H7 (cell line): ENCODE measurements at regions not wholly inside any gene's neighbourhood (a gene's known extent, or its start where the extent isn't known, plus 50 kb on each side); places are given as distances from the start of the nearest gene placed in this dataset.

Source experiments
- DNase-seq: peaks from one replicate; pipeline ENCODE4 v3.0.0; 2012
- H3K27me3 ChIP-seq: 2 replicates; pipeline ENCODE4 v1.6.0; 2011; ENCODE audit warnings: mild to moderate bottlenecking, low read length; ENCODE audit not compliant: control insufficient read depth, insufficient read depth
- H3K36me3 ChIP-seq: replicated peaks from 2 replicates; pipeline ENCODE4 v1.5.1; 2011; ENCODE audit warnings: low read length; ENCODE audit not compliant: control insufficient read depth, insufficient read depth
- H3K4me3 ChIP-seq: 2 replicates; pipeline ENCODE4 v1.5.1; 2011; ENCODE audit warnings: low read depth, mild to moderate bottlenecking, control low read depth, low read length, moderate library complexity; ENCODE audit not compliant: insufficient read depth

DNA sequence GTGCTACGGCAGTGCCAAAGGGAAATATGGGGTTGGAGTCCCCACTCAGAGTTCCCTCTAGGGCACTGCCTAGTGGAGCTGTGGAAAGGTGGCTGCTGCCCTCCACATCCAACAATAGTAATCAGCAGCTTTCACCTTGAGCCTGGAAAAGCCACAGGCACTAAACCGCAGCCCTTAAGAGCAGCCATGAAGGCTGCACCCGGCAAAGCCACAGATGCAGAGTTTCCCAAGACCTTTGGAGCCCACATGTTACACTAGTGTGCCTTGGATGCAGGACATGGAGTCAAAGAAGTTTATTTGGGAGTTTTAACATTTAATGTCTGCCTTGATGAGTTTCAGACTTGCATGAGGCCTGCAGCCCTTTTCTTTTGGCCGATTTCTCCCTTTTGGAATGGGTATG lies 91.4 kb upstream of the HSF2 start:
- Histone ChIP-seq H3K4me3 (no peak overlapping the region), H3K36me3 (no peaks in the 10 kb centered on the region), H3K27me3 (no peaks in the 10 kb centered on the region)
- no peak for DNase-seq

DNA sequence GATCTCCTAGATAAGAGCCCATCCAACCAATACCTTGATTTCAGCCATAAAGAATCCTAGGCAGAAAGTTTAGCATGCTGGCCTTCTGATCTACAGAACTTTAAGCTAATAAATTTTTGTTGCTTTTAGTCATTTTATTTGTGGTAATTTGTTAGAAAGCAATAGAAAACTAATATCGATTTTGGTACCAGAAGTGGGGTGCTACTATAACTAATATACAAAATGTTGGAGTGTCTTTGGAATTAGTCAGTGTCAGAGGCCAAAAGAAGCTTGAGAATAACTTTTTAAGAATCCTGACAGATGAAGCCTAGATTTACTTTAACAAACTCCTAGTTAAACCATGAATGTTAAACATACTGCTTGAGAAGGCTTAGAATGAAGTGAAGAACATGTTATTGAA lies 83.6 kb upstream of the HSF2 start:
- no peak for DNase-seq
- no peaks in the 10 kb centered on the region for H3K27me3 ChIP-seq

DNA sequence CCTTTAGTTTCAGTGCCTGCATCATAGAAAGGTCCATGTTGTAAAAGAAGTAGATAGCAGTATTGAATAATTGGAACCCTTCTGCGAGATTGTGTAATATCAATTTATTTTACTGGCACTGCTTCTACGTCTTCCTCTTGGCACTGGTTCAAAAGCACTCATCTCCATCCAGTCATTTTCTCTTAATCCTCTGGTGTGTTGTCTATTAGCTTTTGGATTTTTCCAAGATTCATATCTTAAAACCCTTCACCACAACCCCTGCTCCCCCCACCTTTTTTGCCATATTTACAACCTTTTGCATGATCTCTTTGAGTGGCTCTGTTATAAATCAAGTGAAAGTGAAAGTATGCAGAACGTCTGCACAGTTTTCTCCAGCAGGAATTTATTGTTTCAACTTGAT lies 76.6 kb upstream of the HSF2 start:
- no peak overlapping the region for H3K4me3 ChIP-seq
- H3K36me3 ChIP-seq: no peaks in the 10 kb centered on the region
- H3K27me3 ChIP-seq: no peaks in the 10 kb centered on the region
- no peak for DNase-seq

More for the DNA sequence above, 83.6 kb upstream of the HSF2 start:
- Histone ChIP-seq H3K4me3 (no peak overlapping the region), H3K36me3 (no peaks in the 10 kb centered on the region)

DNA sequence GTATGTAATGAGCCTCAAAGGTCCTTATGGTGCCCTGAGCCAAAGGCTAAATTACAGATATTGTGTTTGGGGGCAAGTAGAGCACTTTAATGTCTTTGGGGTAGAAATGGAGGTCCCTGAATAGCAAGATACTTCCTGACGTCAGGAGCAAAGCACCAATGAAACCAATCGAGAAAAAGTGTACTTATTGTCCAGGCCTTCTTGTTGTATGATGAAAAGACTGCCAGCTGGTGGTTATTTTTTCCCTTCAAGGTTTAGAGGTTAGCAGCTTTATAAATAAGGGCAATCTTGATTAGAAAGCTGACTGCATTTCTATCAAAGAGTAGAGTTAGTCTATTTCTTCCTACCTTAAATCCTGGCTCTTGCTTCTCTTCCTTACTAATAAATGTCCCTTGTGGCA lies 76.1 kb upstream of the HSF2 start:
- no peak for DNase-seq
- Histone ChIP-seq H3K4me3 (no peak overlapping the region), H3K27me3 (no peaks in the 10 kb centered on the region), H3K36me3 (no peaks in the 10 kb centered on the region)

DNA sequence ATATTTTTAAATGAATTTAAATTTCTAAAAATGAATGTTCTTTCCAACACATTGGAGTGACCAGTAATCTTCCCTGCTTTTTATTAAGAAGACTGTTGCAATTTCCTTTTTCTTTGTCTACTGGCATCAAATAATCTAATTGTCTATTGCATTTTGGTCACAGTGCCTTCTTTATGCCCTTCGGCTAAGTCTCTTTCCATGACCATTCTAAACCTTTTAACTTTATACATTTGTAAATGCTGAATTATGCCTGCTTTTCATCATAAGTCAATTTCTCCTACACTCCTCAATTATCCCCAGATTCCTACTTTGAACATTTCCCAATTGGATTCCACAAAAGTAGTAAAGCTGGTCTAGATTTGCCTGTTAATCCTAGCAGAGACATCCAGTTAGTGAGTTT lies 69.1 kb upstream of the HSF2 start:
- no peak for DNase-seq
- Histone ChIP-seq H3K4me3 (no peak overlapping the region), H3K27me3 (no peaks in the 10 kb centered on the region), H3K36me3 (no peaks in the 10 kb centered on the region)

DNA sequence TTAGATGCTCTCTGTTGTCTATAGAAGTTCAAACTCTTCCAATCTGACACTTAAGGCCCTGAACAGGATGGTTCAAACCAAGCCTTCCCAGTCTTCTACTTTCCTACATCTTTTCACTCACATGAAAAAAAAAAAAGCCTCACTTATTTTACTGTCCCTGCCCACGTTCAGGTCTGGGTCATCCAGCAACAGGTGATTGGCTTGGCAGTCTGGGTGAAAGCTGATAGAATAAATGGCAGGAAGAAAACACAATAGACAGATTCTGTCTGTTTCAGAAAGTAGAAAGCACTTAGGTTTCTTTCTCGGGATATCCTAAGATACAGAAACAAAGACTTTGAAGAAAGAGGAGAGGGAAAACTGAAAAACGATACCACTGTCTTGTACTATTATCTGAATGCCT lies 61.8 kb upstream of the HSF2 start:
- Histone ChIP-seq H3K36me3 (no peaks in the 10 kb centered on the region), H3K4me3 (no peak overlapping the region), H3K27me3 (no peaks in the 10 kb centered on the region)
- no peak for DNase-seq

DNA sequence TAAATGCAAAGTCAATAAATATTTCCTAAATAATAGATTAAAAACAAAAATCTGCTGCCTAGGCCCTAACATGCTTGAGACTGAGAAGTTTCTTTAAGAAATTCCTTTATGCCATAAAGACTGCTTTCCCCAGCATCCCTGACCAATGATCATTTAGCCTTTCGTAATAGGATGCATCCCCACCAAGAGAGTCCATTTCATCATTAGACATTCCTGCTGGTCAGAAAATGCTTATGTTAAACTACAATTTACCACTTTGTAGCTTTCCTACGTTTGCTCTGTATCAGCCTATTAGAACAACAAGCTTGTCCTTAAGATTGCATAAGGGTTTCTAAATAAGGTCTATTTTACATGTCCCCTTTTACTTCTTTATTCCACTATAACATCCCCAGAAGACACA lies 59.8 kb upstream of the HSF2 start:
- no peaks in the 10 kb centered on the region for H3K36me3 ChIP-seq
- DNase-seq: no peak
- no peaks in the 10 kb centered on the region for H3K27me3 ChIP-seq
- H3K4me3 ChIP-seq: no peak overlapping the region

DNA sequence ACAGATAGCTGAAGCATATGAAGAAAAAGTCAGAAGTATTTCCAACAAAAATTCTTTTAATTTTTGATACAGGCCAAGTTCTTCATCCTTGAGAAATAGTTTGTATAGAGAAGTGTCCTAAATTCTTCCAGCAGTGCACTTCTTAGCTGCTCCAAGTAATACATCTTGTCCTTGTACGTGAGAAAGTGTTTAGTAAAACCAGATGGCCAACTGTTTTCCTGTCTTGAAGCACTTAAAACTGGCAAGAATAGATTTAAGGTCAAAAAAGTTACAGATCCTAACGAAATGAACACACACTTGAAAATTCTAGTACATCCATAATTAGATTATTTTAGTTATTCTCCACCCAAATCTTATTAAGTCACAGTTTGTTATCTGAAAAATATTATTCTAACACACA lies 52.2 kb upstream of the HSF2 start:
- no peak overlapping the region for H3K4me3 ChIP-seq
- no peak for DNase-seq
- H3K27me3 ChIP-seq: no peaks in the 10 kb centered on the region
- no peaks in the 10 kb centered on the region for H3K36me3 ChIP-seq

DNA sequence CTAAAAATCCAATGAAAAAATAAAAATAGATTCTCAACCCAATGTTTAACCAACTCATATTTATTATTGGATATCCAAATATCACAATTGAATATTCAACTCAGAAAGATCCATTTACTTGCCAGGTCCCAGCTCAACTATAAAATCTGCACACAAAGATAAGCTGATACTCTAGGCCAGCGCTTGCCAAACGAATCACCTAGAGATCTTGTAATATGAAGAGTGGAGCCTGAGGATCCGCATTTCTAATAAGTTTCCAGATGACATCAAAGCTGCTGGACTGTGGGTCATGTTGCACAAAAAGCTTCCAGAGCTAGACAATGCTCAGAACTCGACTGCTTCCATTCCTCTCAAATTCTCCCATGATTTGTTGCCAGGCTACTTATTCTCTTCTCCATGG lies 51.7 kb upstream of the HSF2 start:
- Histone ChIP-seq H3K4me3 (no peak overlapping the region), H3K36me3 (no peaks in the 10 kb centered on the region), H3K27me3 (no peaks in the 10 kb centered on the region)
- no peak for DNase-seq
